NCI-H345 treated with DMSO at 0.1 percent for 48 hours (cell line): ENCODE measurements at regions not wholly inside any gene's neighbourhood (a gene's known extent, or its start where the extent isn't known, plus 50 kb on each side); places are given as distances from the start of the nearest gene placed in this dataset.

Experiments
- DNase-seq: peaks from one replicate; lab custom pipeline; 2025; ENCODE audit not compliant: unreplicated experiment; lab: John Stamatoyannopoulos, UW

GRCh38 chr4:111770514-111770913, 374.7 kb upstream of the FAM241A start:
- no peak for DNase-seq

DNA sequence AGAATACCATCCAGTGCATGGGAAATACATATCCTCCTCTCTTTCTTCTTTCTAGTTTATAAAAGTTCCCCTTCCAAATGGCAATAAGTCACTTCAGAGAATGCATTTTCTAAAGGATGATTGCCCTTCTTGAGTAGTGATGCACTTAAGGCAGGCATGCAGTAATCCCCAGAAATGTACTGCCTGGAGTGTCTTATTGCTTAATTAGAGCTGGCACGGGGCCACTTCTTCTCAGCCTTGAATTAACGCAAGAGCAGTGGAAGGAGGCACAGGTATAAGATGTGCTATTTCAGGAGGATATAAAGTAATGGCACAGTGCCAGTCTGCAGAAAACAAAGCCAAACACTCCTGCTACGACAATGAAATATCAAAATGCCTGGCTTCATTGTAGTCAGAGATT, 371.4 kb upstream of the FAM241A start:
- no peak for DNase-seq

DNA sequence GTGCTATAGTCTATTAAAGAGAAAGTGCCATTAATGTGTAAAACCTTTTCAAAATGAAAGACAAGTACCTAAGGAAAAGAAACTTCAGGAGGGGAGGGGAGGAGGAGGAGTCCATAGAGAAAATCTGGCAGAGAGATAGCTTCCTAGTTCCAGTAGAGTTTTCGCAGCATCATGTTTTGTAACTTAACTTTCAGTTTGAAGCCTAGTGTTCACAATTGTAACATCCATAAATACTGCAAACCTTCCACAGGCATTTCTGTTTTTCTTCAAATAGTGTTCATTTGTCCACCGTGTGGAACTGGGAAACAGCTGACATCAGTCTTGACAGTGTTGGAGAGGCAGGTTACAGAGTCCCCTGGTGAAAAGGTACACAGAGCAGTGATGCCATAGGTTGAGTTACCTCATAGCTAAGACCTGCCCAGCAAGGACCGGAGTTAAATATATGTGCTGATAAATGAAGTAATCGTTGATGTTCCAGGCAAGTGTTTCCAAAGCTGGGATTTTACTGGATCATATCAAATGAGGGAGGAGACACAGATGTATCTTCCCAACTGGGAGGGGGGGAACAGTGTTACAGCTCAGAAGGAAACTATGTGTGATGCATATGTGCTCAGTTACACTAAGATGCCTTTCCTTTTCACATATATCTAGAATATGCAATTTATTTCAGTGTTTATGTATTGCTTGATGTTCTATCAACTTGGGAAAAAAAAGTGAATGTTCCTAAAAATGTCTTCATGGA, 369.5 kb upstream of the FAM241A start:
- no peak for DNase-seq

DNA sequence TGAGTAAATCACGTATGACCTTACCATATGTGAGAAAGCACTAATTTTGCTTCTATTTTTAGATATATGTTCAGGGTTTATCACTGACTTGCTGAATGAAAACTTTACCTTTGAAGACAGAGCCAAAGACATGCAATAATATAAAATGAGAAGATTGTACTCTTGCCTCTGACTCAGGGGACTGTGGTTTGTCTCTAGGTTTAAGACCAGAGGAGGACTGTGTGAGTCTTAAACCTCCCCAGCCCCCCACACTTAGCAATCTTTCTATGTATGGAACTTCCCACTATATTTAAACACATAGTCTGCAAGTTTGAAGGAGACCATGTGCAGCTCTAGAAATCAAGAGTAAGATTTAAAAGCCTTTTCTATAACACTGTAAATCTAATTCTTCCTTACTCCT, 368.7 kb upstream of the FAM241A start:
- no peak for DNase-seq

- no peak for DNase-seq
These were observed 366.7 kb upstream of the FAM241A start for GRCh38 chr4:111778543-111778942.

- no peak for DNase-seq
These were observed 364.3 kb upstream of the FAM241A start for GRCh38 chr4:111780965-111781364.

GRCh38 chr4:111781611-111782010, 363.6 kb upstream of the FAM241A start:
- no peak for DNase-seq

DNA sequence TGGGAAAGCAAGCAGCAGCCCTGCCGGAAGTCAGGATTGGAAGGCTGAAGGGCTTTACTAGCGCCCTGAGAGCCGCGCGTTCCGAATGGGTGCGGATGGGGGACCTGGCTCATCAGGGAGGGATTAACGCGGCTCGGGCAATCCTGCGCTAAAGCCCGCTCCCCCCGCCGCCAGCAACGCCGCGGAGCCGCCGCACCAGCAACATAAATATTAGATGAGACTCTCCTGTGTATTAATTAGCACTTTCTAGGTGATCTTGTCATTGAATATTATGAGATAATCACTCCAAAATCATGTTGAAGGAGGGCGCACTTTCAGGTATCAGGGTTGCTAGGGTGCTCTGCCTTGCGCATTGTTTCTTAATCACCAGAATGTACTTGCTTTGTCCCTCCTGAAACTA, 357.2 kb upstream of the FAM241A start:
- DNase-seq = no peak

DNA sequence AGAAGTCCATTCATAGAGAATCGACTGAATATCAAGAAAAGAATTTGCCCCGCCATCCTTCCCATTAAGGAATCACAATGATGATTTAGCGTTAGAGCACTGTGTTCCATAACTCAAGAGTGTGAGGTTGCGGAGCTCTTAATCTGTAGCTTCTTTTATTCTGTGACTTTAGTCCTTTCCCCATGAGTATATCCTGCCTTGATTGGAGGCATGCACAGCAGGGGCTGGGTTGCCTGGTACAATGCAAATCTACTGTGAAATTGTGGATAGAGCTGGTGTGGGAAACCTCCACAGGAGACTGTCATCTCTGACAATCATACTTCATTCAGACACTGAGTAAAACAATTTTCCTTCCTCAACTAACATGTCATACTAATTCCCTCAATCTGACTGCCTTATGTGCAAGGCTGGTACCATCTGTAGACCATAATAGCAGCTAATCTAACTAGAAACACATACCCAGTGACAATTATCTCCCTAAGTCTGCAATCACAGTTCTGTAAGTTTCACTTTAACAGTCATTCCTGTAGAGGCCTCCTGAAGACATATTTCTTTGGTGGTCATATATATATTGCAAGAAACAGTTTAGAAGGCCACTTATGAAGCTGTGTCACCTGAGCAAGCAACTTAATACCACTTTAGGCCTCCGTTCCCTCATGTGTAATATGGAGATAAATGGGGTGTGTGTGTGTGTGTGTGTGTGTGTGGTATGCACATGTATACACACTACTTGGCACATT, 355.2 kb upstream of the FAM241A start:
- no peak for DNase-seq

GRCh38 chr4:111792632-111793031, 352.6 kb upstream of the FAM241A start:
- no peak for DNase-seq

GRCh38 chr4:111793433-111794091, 351.7 kb upstream of the FAM241A start:
- no peak for DNase-seq

GRCh38 chr4:111797455-111798163, 347.6 kb upstream of the FAM241A start:
- DNase-seq = no peak

DNA sequence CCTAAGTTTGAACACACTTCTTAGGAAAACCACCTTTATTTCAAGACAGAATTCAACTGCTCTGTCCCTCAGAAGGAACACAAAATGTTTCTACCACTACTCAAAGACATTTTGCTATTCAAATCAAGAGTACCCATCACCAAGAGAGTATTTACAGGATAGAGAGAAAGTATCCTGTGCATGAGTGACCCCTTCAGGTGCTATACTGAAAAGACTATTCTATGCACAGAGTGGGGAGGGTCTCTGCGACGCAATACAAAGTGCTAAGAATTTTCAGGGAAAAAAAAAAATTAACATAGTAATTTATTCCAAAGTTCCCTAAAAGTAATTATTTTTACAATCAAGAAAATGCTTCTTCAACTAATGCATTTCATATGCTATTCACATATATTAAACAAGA, 346.4 kb upstream of the FAM241A start:
- no peak for DNase-seq

DNA sequence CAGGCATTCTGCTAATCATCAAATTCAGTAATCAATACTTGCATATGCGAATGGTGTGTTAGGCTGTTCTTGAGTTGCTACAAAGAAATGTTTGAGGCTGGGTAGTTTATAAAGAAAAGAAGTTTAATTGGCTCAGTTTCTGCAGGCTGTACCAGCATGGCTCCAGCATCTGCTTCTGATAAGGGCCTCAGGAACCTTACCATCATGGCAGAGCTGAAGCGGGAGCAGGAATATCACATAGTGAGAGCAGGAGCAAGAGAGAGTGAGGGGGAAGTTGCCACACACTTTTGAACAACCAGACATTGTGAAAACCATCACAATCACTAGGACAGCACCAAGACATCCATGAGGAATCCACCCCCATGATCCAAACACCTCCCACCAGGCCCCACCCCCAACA, 344.7 kb upstream of the FAM241A start:
- DNase-seq = no peak

DNA sequence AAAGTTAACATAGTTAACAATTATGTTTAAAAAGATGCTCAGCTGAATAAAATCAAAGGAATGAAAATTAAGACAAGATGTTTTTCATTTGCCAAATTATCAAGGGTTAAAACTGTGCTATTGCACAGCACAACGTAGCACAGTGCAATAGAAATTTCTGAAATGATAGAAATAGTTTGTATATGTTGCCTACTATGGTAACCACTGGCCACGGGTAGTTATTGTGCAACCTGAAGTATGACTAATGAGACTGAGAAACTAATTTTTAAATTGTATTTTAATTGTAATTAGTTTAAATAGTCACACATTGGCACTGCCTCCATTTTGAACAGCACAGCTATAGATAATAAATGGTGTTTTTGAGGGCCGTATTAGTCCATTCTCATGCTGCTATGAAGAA, 343.1 kb upstream of the FAM241A start:
- no peak for DNase-seq

DNA sequence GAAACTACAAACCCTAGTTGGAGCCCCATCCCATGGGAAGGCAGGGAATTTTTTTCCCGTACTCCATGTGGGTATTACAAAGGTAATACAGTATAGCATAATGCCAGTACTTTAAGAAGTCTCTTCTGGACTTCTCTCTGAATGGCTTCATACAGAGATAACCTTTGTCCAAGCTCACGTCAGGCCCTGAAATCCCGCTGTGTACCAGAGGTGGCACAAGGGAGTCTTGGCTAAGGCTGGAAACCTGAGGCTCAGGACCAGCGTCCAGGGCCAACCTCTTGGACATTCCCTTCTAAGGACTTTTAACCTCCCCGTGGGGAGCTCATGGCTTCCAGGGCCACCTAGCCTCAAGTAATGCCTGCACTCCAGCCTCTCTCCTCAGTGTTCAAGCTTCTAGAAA, 338.9 kb upstream of the FAM241A start:
- no peak for DNase-seq

- DNase-seq = no peak
These were observed 337.7 kb upstream of the FAM241A start for GRCh38 chr4:111807576-111807975.

DNA sequence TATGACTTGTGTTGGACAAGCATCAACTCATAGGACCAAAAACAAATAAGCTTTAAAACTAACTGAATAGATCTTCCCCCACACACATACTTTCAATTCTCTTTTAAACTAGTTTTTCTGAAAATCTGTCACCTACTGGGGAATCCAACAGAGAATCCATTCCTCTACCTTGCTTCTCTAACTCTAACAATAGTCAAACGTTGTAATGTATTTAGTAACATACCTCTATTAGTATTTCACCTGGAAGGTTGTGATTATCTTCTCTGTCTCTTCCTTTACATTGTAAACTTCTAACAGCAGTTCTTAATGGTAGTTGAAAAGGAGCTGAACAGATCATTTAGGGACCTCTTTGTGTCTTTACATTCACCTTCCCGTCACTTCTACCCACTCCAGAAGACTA, 337.1 kb upstream of the FAM241A start:
- DNase-seq = no peak

DNA sequence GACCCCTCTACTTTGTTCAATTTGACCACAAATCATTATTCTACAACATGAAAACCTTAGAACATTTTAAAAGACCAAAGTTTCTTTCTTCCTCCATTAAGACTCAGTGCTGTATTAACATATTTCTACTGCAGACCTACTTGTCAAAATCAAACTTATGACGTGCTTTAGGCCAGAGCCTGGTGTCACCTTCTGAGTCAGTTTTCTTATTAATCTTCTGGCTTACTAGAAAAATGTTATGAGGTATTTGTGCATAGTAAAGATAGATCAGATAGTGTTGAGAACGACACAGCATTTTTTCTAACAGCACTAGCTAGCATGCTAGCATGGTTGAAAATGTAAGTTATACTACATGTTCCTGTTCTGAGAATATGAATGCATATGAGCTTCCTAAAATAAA, 333.6 kb upstream of the FAM241A start:
- DNase-seq = no peak

DNA sequence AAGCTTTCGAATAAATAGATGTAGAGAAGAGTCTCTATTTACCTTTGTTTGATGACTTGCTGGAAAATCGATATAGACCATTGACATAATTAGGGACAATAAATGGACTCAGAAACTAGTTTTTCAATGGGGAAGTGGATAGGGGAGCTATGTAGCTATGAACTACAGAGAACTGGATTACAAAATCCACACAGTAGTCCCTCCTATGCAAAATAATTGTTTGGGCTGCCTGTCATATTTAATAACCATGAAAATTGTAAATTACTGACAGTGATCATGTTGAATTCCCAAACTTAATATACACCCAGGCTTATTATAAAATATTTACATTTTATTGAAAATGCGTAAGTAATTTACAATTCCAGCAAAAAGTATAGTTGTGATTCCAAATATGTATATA, 333.1 kb upstream of the FAM241A start:
- DNase-seq = no peak

DNA sequence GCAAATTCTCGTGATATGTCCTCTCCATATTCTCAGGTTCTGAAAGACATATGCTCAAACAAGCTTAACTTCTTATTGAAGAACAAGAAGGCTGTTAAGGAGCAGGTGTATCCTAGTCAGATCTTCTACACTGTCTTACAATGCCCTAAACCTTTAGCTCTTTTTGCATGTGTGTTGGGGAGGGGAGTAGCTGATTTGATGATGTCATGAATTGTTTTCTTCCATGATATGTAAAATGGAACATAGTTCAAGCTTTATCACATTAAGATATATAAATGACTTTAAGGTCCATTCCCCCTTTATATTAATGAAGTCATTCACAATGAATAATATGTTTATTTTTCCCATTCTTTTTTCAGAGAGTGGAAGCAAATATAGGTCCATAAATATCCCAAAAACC, 332.5 kb upstream of the FAM241A start:
- DNase-seq = no peak
